GM12878 (cell line): ENCODE measurements at regions not wholly inside any gene's neighbourhood (a gene's known extent, or its start where the extent isn't known, plus 50 kb on each side); places are given as distances from the start of the nearest gene placed in this dataset.

ENCODE experiments used
- ATF7 ChIP-seq: fragments of 450-650 bp; IDR thresholded peaks from 2 replicates; pipeline ENCODE4 v1.6.1; 2016; ENCODE audit warnings: low read depth, mild to moderate bottlenecking
- ETV6 ChIP-seq, 2 experiments: fragments of 450-650 bp in 1 of 2; IDR thresholded peaks in 1 of 2; conservative IDR thresholded peaks in 1 of 2; 2 replicates each; pipeline ENCODE4 v1.6.1; 2014; ENCODE audit warnings: antibody characterized with exemption in 1 of 2, borderline replicate concordance in 1 of 2, low read depth in 1 of 2, mild to moderate bottlenecking in 1 of 2, moderate library complexity in 1 of 2
- GABPA ChIP-seq: IDR thresholded peaks from 2 replicates; pipeline ENCODE4 v1.6.1; 2014; ENCODE audit warnings: antibody characterized with exemption, low read depth, mild to moderate bottlenecking, inconsistent platforms
- IKZF1 ChIP-seq: fragments of 450-650 bp; conservative IDR thresholded peaks from 2 replicates; pipeline ENCODE4 v1.6.1; 2017; ENCODE audit warnings: antibody characterized with exemption, mild to moderate bottlenecking
- NR2C1 ChIP-seq: fragments of 450-650 bp; IDR thresholded peaks from 2 replicates; pipeline ENCODE4 v1.6.1; 2017; ENCODE audit warnings: antibody characterized with exemption, mild to moderate bottlenecking, moderate library complexity
- TCF3 ChIP-seq: IDR thresholded peaks from 2 replicates; pipeline ENCODE4 v1.6.1; 2012; ENCODE audit warnings: low read depth, mild to moderate bottlenecking, low read length, borderline replicate concordance; ENCODE audit not compliant: insufficient read depth
- TF ChIP-seq, protein P1 (sequence below), 3 experiments: IDR thresholded peaks in 2 of 3; conservative IDR thresholded peaks in 1 of 3; 2 replicates each; pipeline ENCODE4 v1.5.1; 2011; ENCODE audit warnings: low read depth in 3 of 3, low read length in 3 of 3, mild to moderate bottlenecking in 3 of 3, control low read depth in 2 of 3, moderate library complexity in 2 of 3, inconsistent platforms in 1 of 3, mixed read lengths in 1 of 3; ENCODE audit not compliant: control insufficient read depth in 2 of 3, insufficient read depth in 1 of 3; ENCODE audit errors: extremely low read depth in 1 of 3

DNA sequence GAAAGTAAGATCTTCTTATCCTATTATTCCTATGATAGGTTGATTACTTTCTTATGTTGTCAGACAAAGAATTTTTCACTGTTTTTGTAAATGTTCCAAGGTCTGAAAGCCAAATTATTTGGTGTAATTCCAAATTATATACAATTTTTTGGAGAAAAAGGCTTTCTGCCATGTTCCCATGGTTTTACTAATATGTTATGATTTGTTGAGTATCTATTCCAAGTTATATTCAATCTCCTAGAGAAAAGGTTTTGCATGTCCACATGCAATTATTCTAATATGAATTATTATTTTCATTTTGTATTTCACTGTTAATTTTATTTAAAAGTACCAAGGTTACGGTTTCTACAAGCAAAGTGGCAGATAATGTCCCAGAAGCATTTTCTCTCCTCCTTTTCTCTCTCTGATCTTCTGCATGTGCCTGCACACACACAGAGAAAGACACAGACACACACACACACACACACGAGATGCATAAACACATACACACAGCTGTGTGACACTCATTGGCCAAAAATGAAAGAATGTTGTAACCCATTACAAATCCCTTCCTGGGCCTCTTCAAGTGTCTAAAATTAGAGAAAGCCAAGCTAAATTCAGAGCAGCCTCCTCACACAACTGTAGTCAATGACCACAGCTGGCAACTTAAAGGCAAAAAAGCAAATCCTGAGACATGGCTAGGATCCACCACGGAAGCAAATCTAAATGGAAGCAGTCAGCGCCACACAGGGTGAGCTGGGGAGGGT lies 621.0 kb downstream of the EFNB2 start:
- no peak for TF ChIP-seq IKZF1
- TF ChIP-seq, protein P1, sequence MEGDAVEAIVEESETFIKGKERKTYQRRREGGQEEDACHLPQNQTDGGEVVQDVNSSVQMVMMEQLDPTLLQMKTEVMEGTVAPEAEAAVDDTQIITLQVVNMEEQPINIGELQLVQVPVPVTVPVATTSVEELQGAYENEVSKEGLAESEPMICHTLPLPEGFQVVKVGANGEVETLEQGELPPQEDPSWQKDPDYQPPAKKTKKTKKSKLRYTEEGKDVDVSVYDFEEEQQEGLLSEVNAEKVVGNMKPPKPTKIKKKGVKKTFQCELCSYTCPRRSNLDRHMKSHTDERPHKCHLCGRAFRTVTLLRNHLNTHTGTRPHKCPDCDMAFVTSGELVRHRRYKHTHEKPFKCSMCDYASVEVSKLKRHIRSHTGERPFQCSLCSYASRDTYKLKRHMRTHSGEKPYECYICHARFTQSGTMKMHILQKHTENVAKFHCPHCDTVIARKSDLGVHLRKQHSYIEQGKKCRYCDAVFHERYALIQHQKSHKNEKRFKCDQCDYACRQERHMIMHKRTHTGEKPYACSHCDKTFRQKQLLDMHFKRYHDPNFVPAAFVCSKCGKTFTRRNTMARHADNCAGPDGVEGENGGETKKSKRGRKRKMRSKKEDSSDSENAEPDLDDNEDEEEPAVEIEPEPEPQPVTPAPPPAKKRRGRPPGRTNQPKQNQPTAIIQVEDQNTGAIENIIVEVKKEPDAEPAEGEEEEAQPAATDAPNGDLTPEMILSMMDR (IDR thresholded peaks at IDR 0.05 in 2 of 3, conservative IDR thresholded peaks at IDR 0.05 in 1 of 3; ENCODE audit: control insufficient read depth in 2 of 3, extremely low read depth in 1 of 3, insufficient read depth in 1 of 3, low read depth in 3 of 3, low read length in 3 of 3), result no peak
- TF ChIP-seq ATF7, result no peak
- TF ChIP-seq GABPA, result no peak
- no peak for TF ChIP-seq NR2C1
- TF ChIP-seq TCF3, result no peak
- no peak for TF ChIP-seq ETV6 (conservative IDR thresholded peaks at IDR 0.05 in 1 of 2, IDR thresholded peaks at IDR 0.05 in 1 of 2; ENCODE audit: borderline replicate concordance in 1 of 2, low read depth in 1 of 2)
